GM12892 (cell line): ENCODE measurements at regions not wholly inside any gene's neighbourhood (a gene's known extent, or its start where the extent isn't known, plus 50 kb on each side); places are given as distances from the start of the nearest gene placed in this dataset.

ENCODE experiments used
- POLR2A ChIP-seq: IDR thresholded peaks from 2 replicates; pipeline ENCODE4 v1.6.1; 2011; ENCODE audit warnings: low read depth, low read length, control low read depth
- POLR2AphosphoS5 ChIP-seq: IDR thresholded peaks from 2 replicates; pipeline ENCODE4 v1.6.1; 2011; ENCODE audit warnings: low read depth, low read length, control low read depth
- TAF1 ChIP-seq: IDR thresholded peaks from 2 replicates; pipeline ENCODE4 v1.6.1; 2011; ENCODE audit warnings: low read depth, mild to moderate bottlenecking, control low read depth, low read length, borderline replicate concordance

- TF ChIP-seq POLR2A = no peak
- no peak for TF ChIP-seq POLR2AphosphoS5
- TF ChIP-seq TAF1 = no peak
These were observed 108.2 kb downstream of the SLC36A4 start for GRCh38 chr11:93089474-93090102.
